Stomach (tissue), 8 donors: ENCODE measurements at regions not wholly inside any gene's neighbourhood (a gene's known extent, or its start where the extent isn't known, plus 50 kb on each side); places are given as distances from the start of the nearest gene placed in this dataset.

Experiments
- DNase-seq, 2 donors: peaks; one replicate each; pipeline versions ENCODE4 v3.0.0 to v3.0.0-alpha.2; 2013 to 2019
- H3K27ac ChIP-seq, 5 donors: fragments of 200-600 bp in 4 of 5; sonication (generic) in 4 of 5; one replicate each; pipeline ENCODE4 v1.5.1; 2013 to 2019; ENCODE audit warnings: mild to moderate bottlenecking in 1 of 5, moderate library complexity in 1 of 5
- H3K27me3 ChIP-seq, 3 donors: fragments of 200-600 bp; sonication (generic); one replicate each; pipeline ENCODE4 v1.5.1; 2017 to 2019; ENCODE audit warnings: mixed run types in 1 of 3
- H3K36me3 ChIP-seq, 4 donors: fragments of 200-600 bp; sonication (generic); 1 replicate in 3 of 4; 2 replicates in 1 of 4; pipeline ENCODE4 v1.5.1; 2016 to 2019
- H3K4me1 ChIP-seq, 4 donors: fragments of 200-600 bp; sonication (generic); one replicate each; pipeline ENCODE4 v1.5.1; 2016 to 2019
- H3K4me3 ChIP-seq, 4 donors: fragments of 200-600 bp; sonication (generic) in 3 of 4; one replicate each; pipeline ENCODE4 v1.5.1; 2016 to 2019; ENCODE audit warnings: mild to moderate bottlenecking in 1 of 4
- H3K9me3 ChIP-seq, 4 donors: fragments of 200-600 bp; sonication (generic); one replicate each; pipeline ENCODE4 v1.5.1; 2016 to 2019
- EP300 ChIP-seq: sonication (generic); formaldehyde crosslinking; IDR thresholded peaks from one replicate; pipeline ENCODE4 v1.6.1; 2017; ENCODE audit warnings: antibody characterized with exemption
- POLR2A ChIP-seq, 4 donors: fragments of 450-650 bp; IDR thresholded peaks; one replicate each; pipeline ENCODE4 v1.6.1; 2016; ENCODE audit warnings: antibody characterized with exemption in 4 of 4, control low read depth in 2 of 4, mild to moderate bottlenecking in 1 of 4, moderate library complexity in 1 of 4
- POLR2AphosphoS5 ChIP-seq, 3 donors: sonication (generic); formaldehyde crosslinking; IDR thresholded peaks; one replicate each; pipeline ENCODE4 v1.6.1; 2016; ENCODE audit warnings: antibody characterized with exemption in 3 of 3
- WGBS, 5 donors: extraction: QIAGEN DNeasy Blood & Tissue Kit in 3 of 5; methylation state at CpG; one replicate each; pipeline versions ENCODE4 v1.1.5 to v1.1.7; 2013 to 2018; 5-methylcytosine and 5-hydroxymethylcytosine counted together
- intact Hi-C: fragments of 100-400 bp; cut with DNase I; formaldehyde crosslinking; loops from one replicate; pipeline ENCODE4 v1.15.1; 2023; ENCODE audit warnings: low total_unique reads
- TF ChIP-seq, protein P1 (sequence below), 7 experiments: fragments of 450-650 bp in 4 of 7; fragments of 200-600 bp in 3 of 7; sonication (generic) in 3 of 7; IDR thresholded peaks; one replicate each; pipeline ENCODE4 v1.5.1; 2016 to 2019; ENCODE audit warnings: antibody characterized with exemption in 7 of 7, control low read depth in 2 of 7, mild to moderate bottlenecking in 1 of 7
- donor health status: healthy with polysubstance abuse.
- donor health status: Bipolar disorder and iron deficiency.
- donor health status: healthy.

- TF ChIP-seq POLR2A (IDR thresholded peaks at IDR 0.05) (no peak), POLR2AphosphoS5 (IDR thresholded peaks at IDR 0.05) (no peak), EP300 (no peak)
- TF ChIP-seq, protein P1, sequence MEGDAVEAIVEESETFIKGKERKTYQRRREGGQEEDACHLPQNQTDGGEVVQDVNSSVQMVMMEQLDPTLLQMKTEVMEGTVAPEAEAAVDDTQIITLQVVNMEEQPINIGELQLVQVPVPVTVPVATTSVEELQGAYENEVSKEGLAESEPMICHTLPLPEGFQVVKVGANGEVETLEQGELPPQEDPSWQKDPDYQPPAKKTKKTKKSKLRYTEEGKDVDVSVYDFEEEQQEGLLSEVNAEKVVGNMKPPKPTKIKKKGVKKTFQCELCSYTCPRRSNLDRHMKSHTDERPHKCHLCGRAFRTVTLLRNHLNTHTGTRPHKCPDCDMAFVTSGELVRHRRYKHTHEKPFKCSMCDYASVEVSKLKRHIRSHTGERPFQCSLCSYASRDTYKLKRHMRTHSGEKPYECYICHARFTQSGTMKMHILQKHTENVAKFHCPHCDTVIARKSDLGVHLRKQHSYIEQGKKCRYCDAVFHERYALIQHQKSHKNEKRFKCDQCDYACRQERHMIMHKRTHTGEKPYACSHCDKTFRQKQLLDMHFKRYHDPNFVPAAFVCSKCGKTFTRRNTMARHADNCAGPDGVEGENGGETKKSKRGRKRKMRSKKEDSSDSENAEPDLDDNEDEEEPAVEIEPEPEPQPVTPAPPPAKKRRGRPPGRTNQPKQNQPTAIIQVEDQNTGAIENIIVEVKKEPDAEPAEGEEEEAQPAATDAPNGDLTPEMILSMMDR (IDR thresholded peaks at IDR 0.05): no peak
- DNase-seq: no peak
Observed at GRCh38 chr14:47993883-47994282, 318.5 kb upstream of the MDGA2 start.

GRCh38 chr14:47988175-47988574, 312.8 kb upstream of the MDGA2 start:
- TF ChIP-seq POLR2A (IDR thresholded peaks at IDR 0.05): no peak
- TF ChIP-seq, protein P1 (IDR thresholded peaks at IDR 0.05): no peak
- TF ChIP-seq EP300: no peak
- Histone ChIP-seq H3K9me3 (peaks cover 0 to 13% (median 3%) of the 10 kb centered on the region in 4 donors), H3K4me3 (no peak overlapping the region), H3K36me3 (no peaks in the 10 kb centered on the region), H3K27me3 (no peaks in the 10 kb centered on the region), H3K27ac (no peak overlapping the region), H3K4me1 (no peaks in the 10 kb centered on the region)
- 76 to 86% (median 78%) methylated on average over 2 of the region's 2 CpGs for WGBS, 5 donors
- intact Hi-C loops: no loop called here
- no peak for DNase-seq

More at GRCh38 chr14:47993883-47994282, 318.5 kb upstream of the MDGA2 start:
- intact Hi-C loops: no loop called here
- Histone ChIP-seq H3K4me3 (no peak overlapping the region), H3K4me1 (no peaks in the 10 kb centered on the region), H3K27ac (no peak overlapping the region), H3K27me3 (no peaks in the 10 kb centered on the region), H3K9me3 (no peaks in the 10 kb centered on the region), H3K36me3 (no peaks in the 10 kb centered on the region)

DNA sequence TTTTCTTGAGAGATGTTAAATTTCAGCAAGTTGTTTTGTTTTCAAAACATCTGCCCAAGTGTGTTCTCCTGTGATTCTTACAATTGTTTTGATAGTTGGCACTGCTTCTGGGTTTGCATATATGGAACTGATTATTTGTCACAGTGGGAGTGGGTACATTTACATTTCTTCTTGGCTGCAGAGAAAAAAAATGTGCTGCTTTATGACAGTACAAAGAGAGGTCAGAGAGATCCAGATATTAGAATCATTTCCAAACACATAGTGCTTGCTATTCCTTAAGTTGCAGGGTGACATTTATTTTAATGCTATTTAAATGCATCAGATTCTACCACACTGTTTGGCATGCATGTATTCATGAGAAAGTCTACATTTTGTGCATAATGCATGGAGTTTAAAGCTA, 303.5 kb upstream of the MDGA2 start:
- no peaks in the 10 kb centered on the region for H3K27me3 ChIP-seq

GRCh38 chr14:47976139-47976538, 300.7 kb upstream of the MDGA2 start:
- Histone ChIP-seq H3K4me1 (no peaks in the 10 kb centered on the region), H3K9me3 (peaks cover 0 to 13% (median 6%) of the 10 kb centered on the region in 4 donors), H3K27ac (no peak overlapping the region), H3K27me3 (no peaks in the 10 kb centered on the region), H3K36me3 (no peaks in the 10 kb centered on the region), H3K4me3 (no peak overlapping the region)
- intact Hi-C loops: no loop called here
- 79 to 84% (median 80%) methylated on average over 2 of the region's 2 CpGs for WGBS, 5 donors
- TF ChIP-seq POLR2A (IDR thresholded peaks at IDR 0.05): no peak
- no peak for TF ChIP-seq EP300
- TF ChIP-seq, protein P1 (IDR thresholded peaks at IDR 0.05): no peak
- no peak for TF ChIP-seq POLR2AphosphoS5 (IDR thresholded peaks at IDR 0.05)
- DNase-seq: no peak

More for the DNA sequence above, 303.5 kb upstream of the MDGA2 start:
- Histone ChIP-seq H3K27ac (no peak overlapping the region), H3K4me3 (no peak overlapping the region), H3K9me3 (peaks cover 0 to 3% (median under 1%) of the 10 kb centered on the region in 4 donors), H3K4me1 (no peaks in the 10 kb centered on the region), H3K36me3 (no peaks in the 10 kb centered on the region)
- TF ChIP-seq, protein P1 (IDR thresholded peaks at IDR 0.05): no peak
- TF ChIP-seq EP300 (no peak), POLR2AphosphoS5 (IDR thresholded peaks at IDR 0.05) (no peak), POLR2A (IDR thresholded peaks at IDR 0.05) (no peak)
- intact Hi-C loops: no loop called here
- DNase-seq: no peak
